Upper lobe of left lung (tissue), 4 donors: ENCODE measurements at regions not wholly inside any gene's neighbourhood (a gene's known extent, or its start where the extent isn't known, plus 50 kb on each side); places are given as distances from the start of the nearest gene placed in this dataset.

Experiments
- EP300 ChIP-seq, 4 donors: sonication (generic); formaldehyde crosslinking; IDR thresholded peaks; one replicate each; pipeline ENCODE4 v1.5.1; 2017; ENCODE audit warnings: antibody characterized with exemption in 4 of 4, control low read depth in 2 of 4
- POLR2AphosphoS5 ChIP-seq, 2 donors: sonication (generic); formaldehyde crosslinking; IDR thresholded peaks; one replicate each; pipeline ENCODE4 v1.5.1; 2017; ENCODE audit warnings: antibody characterized with exemption in 2 of 2
- TF ChIP-seq, protein P1 (sequence below), 6 experiments: fragments of 450-650 bp in 4 of 6; fragments of 200-600 bp in 2 of 6; sonication (generic) in 2 of 6; IDR thresholded peaks; one replicate each; pipeline ENCODE4 v1.5.1; 2016 to 2019; ENCODE audit warnings: antibody characterized with exemption in 6 of 6

DNA sequence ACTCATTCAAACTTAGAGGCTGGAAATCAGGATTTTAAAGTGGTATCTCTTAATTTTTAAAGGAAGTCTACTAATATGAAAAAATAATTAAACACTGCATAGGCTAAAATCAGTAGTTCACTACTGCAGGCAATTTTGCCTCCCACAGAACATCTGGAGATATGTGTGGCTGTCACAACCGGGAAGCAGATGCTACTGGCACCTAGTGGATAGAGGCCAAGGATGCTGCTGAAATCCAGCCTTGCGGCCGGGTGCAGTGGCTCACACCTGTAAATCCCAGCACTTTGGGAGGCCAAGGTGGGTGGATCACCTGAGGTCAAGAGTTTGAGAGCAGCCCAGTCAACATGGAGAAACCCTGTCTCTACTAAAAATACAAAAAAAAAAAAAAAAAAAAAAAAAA, 473.9 kb downstream of the XYLT1 start:
- TF ChIP-seq, protein P1, sequence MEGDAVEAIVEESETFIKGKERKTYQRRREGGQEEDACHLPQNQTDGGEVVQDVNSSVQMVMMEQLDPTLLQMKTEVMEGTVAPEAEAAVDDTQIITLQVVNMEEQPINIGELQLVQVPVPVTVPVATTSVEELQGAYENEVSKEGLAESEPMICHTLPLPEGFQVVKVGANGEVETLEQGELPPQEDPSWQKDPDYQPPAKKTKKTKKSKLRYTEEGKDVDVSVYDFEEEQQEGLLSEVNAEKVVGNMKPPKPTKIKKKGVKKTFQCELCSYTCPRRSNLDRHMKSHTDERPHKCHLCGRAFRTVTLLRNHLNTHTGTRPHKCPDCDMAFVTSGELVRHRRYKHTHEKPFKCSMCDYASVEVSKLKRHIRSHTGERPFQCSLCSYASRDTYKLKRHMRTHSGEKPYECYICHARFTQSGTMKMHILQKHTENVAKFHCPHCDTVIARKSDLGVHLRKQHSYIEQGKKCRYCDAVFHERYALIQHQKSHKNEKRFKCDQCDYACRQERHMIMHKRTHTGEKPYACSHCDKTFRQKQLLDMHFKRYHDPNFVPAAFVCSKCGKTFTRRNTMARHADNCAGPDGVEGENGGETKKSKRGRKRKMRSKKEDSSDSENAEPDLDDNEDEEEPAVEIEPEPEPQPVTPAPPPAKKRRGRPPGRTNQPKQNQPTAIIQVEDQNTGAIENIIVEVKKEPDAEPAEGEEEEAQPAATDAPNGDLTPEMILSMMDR (IDR thresholded peaks at IDR 0.05): no peak
- TF ChIP-seq POLR2AphosphoS5 (IDR thresholded peaks at IDR 0.05) (no peak), EP300 (IDR thresholded peaks at IDR 0.05) (no peak)
